Limb (tissue), 2 donors: ENCODE measurements at regions not wholly inside any gene's neighbourhood (a gene's known extent, or its start where the extent isn't known, plus 50 kb on each side); places are given as distances from the start of the nearest gene placed in this dataset.
"Not testable (repeated sequence)": the region's sequence is repeated elsewhere in the genome, so short reads cannot be mapped to it uniquely, and the experiment has no call there.

Experiments used
- DNase-seq, 2 donors: peaks; one replicate each; pipeline ENCODE4 v3.0.0-alpha.2; 2016; ENCODE audit errors: extremely low spot score in 2 of 2

DNA sequence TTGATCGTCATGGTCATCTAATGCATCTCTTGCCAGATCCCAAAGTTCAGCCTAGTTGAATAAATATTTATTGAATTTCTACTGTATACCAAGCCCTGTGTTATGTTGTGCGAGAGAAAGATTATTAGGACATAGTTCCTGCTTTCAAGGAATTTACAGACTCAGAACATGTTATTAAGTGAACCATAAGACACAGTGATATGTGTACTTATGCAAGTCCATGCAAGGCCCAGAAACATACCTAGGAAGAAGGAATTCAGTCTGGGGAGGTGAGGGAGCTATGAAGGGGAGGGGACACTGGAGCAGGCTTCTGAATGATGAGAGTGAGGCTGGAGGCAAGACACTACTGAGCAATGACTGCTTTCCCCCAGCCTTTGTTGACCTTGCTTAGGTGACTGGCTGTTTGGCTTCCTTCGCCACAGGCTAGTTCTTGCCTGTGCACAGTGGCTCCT, 81.4 kb downstream of the ACAA2 start:
- no peak for DNase-seq

DNA sequence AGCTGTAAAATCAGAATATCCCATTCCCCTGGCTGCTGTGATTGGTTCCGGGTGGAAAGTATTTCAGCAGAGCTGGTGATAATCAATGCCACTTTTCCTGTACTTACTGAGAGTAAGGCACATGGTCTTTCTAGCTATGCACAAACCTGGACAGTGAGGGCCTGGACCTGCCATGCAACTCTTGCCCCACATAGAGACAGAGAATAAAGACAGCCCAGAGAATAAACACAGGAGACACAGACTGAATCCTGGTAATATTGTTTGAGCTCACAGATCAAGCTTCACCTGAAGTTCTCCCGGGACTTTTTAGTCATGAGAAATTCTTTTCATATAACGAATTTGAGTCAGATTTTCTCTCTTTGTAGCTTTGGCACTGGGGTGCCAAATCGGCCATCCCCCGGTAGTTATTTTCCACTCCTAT, 81.9 kb downstream of the ACAA2 start:
- DNase-seq: no peak

DNA sequence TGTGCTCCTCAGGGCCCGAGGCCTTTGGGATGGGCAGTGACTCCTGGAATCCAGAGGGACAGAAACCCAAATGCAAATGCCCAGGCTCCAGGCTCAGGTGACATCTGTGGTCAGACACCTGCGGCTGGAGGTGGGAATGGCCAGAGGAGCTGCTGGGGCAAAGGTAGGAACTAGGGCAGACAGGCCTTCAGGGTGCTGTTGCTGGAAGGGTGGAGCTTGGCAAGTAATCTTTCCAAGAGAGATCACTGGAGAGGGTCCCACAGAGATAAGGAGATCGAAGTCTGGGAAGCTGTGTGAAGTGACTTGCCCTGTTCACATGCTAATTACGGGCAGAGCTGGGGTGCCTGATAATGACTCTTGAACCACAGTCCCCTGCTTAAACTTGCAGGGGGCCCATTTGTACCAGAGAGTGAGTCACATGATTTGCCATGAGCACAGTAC, 82.4 kb downstream of the ACAA2 start:
- DNase-seq: no peak

DNA sequence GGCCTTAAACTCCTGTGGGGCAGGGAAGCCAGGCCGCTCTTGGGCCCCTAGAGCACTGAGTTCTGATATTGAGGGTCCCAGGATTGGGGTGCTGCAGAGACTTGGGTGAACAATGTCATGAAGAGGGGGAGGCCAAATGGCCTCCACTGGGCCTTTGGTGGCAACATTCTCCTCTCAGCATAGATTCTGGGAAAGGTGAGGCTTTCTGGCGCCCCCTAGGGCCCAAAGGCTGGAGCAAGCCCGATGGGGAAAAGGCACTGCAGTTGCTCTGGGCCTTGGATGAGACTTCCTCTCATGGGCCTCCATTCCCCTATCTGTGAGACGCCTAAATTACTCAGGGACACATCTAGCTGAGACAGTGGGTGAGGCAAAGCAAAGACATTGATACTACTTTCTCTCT, 84.8 kb downstream of the ACAA2 start:
- DNase-seq: no peak

DNA sequence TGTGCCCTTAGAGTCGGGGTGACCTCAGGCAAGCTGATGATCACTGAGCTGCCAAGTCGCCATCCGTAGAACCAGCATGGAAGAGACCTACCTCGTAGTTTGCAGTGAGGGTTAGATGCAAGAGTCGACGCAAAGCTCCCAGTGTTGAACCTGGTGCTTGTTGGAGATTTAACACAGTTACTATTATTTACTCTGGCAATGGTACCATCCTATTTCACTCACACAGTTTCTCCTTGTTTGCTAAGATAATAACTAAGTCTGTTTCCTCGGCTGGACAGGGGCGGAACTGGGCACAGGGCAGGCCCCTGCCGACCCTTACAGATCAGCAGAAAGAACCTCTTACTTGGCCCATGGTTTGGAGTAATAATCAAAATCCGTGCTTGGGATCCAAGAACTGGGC, 85.5 kb downstream of the ACAA2 start:
- no peak for DNase-seq

DNA sequence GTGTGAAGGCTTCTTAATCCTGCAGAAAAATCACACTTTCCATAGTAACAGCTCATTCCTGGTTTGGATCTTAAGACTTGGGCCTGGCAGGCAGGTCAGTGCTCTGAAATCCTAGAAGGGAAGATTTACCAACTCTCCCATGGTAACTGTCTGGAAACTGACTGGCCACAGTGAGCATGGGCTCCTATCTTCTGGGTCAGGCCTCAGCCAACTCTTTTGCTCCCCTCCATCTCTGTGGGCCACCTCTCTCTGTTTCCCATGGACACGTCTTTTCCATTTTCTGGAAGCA, 86.7 kb downstream of the ACAA2 start:
- DNase-seq: no peak

DNA sequence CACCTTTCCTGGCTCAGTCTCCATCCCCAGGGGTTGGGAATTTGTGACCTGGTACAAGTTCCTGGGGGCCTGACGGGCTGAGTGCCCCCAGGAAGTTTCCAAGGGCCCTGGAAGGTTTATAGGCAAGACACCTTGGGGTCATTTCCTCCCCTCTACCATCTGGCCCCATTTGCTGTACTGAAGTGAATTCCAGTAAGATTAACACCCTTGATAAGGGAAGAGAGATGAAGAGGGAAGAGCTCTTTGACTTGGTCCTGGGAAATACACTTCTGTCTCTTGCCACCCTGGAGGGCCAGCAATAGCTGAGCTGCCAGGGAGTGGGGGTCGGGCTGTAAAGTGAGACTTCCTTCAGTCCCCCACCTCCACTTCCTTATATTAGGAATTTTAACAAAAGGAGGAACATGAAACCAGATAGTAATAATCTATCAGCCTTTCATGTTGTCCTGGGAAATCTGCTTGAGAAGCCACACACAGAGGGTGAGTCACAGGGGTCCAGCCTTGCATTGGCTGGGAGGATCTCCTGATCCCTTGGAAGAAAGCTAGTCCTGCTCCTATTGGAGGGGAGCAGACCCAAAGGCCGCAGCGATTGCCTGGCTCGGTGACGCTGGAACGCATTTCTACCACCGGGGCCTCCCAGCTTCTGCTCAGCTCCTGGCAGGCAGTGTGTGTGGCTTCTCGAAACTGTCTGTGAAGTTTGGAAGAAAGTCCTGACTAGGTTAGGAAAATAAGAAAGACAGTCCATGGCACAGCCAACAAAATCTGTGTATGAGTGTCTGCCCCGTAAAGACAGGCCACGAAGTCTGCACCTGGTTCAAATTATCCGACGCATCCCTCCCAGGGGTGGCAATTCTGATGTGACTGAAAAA, 87.3 kb downstream of the ACAA2 start:
- DNase-seq: peak; percentile 69 to 78

DNA sequence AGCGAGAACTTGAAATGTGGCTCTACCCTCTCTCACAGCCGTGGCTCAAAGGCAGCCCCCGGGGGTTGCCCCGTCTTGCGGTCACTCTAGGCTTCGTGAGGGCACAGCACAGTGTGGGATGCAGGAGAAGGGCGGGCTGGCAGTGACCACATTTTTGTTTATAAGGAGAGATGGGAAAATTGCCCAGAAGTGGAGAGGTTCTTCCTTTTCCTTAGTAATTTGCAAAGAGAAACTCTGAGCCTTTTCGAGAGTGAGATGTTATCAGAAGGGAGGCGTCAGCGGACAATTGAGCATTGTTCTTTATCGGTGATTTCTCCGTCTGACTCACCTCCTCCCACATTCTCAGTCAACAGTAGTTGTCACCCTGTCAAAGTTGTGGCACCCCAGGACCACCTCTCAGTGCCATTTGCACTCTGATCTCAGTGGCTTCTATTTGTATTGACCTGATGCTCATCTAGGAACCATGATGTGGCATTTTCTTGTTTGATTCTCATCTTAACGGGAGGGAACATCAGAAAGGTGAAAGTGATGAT, 89.6 kb downstream of the ACAA2 start:
- DNase-seq: no peak

DNA sequence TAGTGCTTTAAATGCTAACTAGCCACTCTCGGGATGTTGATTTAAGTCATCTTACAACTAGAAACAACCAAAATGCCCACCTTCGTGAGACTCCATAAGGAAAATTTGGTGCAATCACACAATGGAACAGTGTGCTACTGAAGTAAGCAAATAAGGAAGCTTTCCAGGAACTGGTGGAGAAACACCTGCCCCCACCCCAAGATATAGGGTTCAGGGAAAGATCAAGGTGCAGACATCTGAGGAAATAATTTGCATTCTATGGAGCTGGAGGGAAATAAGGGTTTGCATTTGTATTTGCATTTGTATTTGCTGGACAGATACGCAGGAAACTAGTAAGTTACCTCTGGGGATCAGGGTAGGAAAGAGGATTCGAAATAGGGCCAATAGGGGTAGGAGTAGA, 90.9 kb downstream of the ACAA2 start:
- no peak for DNase-seq

DNA sequence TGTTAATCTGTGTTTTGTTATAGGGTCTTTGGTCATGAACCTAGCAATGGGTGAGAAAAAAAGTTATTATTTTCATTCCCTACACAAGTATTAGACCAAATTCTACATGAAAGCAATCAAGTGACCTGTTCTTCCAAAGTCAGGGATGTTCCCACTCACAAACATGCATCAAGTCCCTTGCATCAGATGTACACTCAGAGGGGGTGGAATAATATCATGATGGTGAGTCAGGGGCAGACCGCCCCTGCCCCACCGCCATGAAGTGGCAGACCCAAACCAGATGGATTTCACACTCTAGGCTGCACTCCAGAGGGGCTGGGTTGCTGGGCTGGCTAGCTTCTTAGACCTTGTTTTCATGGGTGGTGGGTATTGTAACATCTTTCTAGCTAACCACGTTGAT, 91.4 kb downstream of the ACAA2 start:
- DNase-seq: no peak

DNA sequence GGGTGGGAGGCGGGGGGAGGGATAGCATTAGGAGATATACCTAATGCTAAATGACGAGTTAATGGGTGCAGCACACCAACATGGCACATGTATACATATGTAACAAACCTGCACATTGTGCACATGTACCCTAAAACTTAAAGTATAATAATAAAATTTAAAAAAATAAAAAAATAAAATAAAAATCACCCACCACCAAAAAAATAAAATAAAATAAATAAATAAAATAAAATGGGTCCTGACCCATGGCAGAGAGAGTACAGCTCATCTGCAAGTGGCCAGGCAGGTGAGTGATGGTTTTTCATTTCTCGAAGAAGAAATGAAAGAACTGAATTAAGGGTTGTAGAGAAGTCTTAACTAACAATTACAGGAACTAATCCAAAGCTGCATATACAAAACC, 92.4 kb downstream of the ACAA2 start:
- not testable (repeated sequence) for DNase-seq

DNA sequence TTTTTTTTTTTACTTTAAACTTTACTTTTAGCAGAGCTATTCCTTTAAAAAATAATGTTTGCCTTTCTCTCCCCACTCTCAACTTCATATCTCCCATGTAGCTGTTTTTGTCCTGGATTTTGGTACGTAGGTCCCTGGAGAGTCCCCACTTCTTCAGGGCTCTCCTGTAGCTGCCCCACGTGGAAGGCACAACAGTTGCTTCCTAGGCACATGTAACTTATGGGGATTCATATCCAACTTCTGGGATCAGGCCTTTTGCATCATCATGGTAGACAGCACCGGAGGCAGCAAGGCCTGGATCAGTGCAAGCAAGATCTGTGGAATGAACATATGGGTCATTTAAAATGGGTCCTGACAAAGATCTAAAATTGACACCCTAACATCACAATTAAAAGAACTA, 95.7 kb downstream of the ACAA2 start:
- DNase-seq: no peak

DNA sequence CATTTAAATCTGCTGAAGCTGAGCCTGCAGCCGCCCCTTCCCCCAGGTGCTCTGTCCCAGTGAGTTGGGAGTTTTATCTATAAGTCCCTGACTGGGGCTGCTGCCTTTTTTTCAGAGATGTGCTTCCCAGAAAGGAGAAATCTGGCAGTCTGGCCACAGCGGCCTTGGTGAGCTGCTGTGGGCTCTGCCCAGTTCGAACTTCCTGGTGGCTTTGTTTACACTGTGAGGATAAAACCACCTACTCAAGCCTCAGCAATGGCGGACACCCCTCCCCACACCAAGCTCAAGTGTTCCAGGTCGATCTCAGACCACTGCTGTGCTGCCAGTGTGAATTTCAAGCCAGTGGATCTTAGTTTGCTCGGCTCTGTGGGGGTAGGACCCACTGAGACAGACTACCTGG, 97.3 kb downstream of the ACAA2 start:
- no peak for DNase-seq

DNA sequence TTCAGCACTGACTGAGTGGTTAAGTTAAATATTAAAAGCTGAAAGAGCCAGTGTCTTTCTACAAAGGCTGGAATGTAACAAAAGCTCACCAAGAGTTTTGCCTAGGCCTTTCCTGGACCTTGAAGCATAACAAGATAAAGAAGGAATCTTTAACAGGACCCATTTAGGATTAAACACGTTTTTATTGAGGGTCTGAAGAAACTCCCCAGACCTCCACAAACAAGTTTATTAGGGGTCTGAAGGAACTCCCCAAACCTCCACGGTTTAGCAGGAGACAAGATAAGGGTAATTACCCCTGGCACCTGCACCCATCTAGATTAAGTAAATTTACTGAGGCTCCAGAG, 104.0 kb downstream of the ACAA2 start:
- DNase-seq: no peak

DNA sequence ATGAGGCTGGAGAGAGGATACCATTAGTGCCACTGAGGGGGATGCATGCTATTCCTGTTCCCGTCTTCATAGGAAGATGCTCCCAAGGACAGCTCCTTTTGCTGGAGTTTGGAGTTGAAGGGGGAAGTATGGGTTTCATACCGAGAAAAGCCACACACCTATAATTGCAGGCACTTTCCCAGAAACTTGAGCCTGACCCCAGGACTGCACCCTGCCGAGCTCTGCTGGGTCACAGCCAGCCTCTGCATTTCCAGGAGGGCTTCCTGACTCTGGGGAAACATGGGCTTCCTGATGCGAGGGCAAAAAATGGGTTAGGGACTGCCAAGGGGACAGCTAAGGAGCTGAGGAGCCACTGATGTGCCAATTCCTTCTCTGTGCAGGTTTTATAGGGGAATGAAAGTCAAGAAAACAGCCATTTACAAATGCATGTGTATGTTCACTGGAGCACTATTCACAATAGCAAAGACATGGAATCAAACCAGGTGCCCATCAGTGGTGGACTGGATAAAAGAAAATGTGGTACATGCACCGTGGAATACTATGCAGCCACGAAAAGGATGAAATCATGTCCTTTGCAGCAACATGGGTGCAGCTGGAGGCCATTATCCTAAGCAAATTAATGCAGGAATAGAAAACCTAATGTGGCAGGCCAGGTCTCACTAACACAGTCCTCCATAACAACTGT, 104.5 kb downstream of the ACAA2 start:
- no peak for DNase-seq

DNA sequence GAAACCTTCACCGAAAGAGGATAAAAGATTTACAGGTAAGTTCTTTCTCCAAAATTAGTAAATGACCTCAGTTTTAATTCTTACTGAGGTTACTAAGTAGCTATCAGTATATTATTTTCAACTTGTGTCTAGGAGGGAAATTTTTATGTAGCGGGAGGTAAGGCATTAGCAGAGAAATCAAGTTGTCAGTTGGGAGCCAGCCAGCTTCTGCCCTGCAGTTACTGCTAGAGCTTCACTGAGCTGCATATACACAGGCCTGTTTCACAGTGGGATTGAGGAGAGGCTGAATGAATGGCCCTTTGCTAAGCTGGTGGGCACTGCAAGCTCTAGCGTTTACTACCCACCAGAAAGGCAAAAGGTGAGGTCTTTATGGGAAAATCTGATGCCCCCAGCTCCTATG, 105.7 kb downstream of the ACAA2 start:
- DNase-seq: no peak

DNA sequence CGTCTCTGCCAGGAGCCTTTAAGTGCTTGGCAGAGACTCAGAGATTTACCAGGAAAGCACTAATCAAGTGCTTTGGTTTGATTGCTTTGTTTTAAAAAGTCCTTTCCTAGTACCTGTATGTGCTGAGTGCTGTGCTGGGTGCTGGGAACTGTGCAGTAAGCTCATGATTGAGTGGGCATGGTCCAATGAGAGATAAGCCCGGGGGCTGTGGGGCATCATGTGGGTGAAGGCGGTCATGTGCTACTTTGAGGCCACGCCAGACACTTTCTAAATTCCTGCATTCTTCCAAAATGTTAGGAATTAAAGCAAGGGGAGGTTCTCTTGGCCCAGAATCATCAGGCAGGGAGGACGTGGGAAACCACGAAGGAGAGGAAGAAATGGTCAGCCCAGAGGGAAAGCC, 109.0 kb downstream of the ACAA2 start:
- DNase-seq: no peak

DNA sequence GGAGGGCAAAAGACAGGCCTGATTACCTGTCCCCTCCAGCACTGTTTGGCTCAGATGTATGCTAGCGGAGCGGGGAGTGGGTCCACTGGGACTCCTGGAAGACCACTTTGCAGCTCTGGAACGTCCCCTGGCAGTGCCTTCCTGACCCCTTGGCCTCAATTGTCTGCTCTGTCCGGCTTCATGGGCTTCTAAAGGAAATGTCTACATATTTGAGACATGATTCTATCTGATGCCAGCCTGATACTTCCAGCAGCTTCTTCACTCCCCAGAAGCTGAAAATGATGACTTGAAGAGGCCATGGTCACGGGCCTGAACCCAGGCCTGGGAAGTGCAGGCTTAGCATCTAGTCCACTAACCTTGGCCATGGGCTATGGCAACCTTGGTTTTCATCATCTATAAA, 112.1 kb downstream of the ACAA2 start:
- DNase-seq: no peak

DNA sequence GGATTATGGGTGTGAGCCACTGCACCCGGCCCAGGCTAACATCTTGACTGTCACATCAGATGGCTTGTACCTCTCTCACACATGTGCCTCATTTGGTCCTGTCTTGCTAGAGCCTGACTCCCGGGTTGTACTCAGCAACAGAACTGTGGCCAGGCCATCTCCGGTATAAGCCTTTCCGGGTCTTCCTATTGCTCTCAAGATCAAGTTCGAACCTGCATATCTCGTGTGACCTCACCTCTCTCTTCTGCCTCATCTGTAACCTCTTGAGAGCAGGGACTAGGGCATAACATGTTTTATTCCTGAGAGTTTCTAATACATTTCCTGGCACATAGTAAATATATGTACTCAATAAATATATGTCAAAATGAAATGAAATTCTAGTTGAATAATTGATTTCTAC, 114.0 kb downstream of the ACAA2 start:
- no peak for DNase-seq

DNA sequence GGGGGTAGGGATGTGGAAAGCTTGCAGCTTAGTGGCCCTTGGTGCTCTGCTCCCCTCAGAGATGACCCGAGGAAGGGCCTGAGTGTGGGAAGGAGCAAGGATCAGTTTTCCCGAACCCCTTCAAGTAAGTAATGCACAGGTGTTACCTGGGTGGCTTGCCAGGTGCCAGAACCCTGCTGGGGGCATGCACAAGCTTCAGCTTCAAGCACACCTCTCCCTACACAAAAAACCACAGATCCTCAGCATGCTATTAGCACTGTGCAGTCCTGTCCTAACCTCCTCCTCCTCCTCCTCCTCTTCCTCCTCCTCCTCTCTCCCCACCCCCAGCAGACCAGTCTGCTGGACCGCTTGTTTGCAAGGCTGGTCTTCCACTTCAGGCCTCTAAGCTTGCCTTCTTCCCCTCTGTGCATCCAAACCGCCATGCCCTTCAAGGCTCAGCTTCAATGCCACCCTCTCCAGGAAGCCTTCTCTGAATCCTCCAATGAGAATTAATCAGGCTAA, 114.8 kb downstream of the ACAA2 start:
- DNase-seq: no peak

DNA sequence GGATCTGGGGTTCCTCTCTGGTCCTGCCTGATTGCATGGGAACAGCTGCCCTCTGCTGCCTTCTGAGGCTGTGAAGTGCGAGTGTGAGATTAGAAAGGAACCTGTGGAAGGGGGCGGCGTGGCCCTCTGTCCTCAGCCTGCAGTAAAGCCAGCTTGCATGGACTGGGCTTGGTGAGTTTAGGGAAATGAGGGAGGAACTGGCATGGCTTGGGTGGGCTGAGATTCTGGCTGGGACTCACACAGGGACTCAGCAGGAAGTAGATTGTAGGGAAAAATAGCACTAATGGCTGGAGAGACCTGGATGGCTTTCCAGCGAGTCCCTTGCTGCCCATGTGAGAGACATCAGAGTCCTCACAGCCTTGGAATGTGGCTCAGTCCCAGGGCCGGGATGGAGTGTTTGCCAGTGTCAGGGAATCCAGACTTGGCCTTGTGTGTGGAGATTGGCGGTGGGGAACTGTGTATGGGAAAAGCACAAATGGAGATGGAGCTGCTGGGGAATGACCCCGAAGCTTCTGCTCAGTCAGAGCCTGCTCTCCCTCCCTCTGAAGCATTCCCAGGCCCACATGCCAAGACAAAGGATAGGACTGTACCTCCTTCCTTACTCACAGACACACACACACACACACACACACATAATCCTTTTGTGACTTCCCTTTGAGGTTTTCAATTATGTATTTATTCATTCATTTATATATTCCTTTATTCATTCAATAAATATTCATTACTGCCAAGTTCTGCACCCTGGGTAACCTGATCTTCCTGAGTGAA, 115.4 kb downstream of the ACAA2 start:
- DNase-seq: peak in 1 of 2 donors; percentile 32

DNA sequence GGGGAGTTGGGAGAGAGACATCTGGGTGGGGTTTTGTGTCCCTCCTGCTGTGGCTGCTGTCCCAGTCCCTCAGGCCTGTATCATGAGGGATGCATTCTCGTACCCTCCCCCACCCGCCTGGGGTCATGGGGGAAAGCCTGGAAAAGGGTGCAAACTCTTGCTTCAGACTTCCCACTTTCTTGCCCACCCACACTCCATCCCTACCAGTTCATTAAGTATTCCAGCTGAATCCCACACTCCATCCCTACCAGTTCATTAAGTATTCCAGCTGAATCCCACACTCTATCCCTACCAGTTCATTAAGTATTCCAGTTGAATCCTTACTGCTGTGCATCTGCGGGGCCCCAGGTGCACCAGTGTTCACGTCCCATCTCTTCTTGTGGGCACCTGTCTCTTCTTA, 116.3 kb downstream of the ACAA2 start:
- no peak for DNase-seq
